GM19351 (cell line): ENCODE measurements at regions not wholly inside any gene's neighbourhood (a gene's known extent, or its start where the extent isn't known, plus 50 kb on each side); places are given as distances from the start of the nearest gene placed in this dataset.

Experiments
- ATAC-seq: cut with Tn5 transposase; IDR thresholded peaks from one replicate; pipeline ENCODE4 v1.9.1; 2021; ENCODE audit warnings: mild to moderate bottlenecking, moderate library complexity; ENCODE audit not compliant: unreplicated experiment

DNA sequence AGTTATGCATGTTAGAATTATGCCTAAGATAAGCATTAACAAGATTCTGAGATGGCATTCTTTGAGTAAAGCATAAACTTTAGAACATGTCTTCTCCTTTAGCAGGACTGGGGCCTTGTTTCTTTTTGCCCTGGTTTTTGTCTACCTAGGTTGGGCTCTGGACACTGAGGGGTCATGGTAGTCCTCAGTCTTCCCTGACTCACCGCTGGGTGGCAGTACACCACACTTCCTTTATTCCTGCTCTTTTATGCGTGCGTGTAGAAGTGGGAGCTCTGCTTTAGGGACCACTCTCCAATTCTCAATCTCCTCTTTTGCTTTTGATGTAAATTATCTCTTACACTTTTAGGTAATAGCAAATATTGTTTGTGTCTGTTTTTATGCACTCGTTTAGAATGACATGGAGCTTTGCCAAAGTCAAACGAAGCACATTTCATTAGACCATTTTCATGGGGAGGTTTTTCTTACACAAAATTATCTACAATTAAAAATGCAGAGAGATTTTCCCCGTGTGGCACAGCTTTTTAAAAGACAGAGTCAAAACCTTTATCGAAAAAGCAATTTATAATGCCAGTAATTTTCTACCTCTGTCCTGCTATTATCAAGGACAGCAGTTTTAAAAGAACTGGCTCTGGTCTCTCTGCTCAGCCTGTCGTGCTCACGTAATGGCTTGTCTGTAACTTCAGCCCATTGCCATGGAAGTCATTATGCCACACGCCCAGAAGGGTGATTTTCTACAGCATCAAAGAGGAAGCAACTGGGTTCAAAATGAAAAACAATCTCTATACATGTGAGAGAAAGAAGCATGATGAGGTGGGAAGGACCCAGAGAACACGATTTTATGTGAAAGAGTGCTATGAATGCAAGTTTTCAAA is 413.9 kb downstream of the COG6 start:
- ATAC-seq, result no peak

DNA sequence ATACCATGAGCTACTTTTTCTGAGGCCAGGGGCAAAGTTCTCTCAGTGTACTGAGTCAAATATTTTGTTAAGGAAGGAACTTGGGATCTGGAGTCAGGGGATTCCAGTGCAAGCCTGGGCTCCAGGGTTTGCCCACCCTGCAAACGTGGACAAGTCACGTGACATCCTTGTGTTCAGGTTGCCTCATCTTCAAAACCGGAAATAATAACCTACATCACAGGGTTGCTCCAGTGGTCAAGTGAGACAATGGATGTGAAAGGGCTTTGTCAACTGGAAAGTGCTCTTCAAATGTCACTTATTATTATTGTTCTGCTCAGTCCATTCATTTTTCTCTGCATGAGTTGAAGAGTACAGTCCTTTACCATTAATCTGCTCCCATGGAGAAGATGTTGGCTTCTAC is 414.9 kb downstream of the COG6 start:
- ATAC-seq, result no peak

DNA sequence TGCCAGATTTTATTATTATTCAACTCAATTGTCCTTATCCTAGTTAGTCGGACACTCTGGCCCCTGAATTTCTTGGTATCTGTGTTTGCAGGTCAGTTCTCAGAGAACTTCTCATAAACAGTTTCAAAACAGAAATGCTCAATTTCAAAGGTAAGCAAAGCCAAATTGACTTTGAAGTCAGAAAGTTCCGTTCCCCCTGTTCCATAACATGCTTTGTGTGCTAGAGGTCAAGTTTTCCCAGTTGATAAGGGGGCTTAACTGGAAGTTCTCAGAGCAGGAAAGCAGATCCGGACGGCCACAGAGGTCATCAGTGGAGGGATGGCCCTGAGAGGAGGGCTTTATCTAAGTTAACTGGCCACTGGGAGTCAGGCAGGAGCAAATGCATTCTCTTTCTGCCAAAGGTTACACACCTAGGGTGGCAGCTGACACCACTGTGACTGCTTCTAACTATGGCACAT is 417.2 kb downstream of the COG6 start:
- no peak for ATAC-seq

DNA sequence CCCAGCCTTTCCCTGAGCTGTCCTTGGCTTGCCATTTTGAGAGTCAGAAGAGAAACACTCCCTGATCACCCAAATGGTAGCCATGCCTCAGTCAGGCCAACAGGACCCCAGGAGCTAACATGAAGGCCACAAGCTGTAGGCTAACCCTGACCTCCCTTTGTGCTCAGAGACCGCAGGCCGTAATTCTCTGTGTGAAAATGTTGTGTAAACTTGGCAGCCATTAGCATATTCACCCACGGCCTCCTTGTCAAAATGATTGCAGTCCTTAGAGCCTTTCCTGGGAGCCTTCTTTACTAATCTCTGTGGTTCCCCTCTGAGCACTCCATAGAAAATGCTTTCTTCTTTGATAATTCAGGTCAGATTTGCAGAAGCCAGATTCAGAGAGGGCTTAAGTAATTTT is 418.9 kb downstream of the COG6 start:
- no peak for ATAC-seq

DNA sequence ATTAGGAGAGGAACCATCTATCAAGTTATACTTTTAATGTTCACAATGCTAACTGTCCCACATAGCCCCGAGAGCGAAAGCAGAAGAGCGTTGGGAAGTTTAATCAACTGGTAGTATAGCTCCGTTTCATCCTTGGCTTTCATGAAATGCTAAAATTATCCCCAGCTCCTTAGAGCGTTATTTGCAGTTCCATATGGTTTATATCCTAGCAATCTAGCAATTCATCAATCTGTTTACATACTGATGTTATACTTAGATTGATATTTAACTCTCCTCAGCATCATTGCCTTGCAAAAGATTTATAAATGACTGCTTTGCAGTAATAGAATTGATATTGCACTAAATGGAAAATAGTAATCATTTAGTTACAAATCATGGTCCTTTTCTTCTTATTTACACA is 419.8 kb downstream of the COG6 start:
- ATAC-seq, result no peak

DNA sequence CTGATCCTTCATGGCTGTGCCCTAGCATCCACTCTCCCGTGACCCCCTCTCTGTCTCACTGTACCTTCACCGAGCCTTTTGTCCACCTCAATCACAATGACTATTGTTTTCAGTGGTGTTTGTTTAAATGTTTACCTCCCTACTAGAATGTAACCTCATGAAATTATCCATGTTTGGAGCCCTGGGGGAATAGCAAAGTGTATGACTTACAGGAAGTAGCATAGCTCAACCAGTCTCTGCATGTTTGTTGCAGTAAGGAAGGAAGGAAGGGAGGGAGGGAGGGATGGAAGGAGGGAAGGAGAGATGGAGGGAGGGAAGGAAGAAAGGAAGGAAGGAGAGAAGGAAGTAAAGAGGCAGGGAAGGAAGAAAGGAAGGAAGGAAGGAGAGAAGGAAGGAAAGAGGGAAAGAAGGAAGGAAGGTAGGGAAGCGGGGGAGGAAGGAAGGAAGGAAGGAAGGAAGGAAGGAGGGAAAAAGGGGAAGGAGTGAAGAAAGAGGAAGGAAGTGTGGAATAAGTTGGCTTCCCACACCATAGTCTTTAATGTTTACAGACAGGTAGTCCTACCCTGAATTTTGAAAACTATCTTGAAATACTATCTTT is 421.4 kb downstream of the COG6 start:
- ATAC-seq, result no peak

DNA sequence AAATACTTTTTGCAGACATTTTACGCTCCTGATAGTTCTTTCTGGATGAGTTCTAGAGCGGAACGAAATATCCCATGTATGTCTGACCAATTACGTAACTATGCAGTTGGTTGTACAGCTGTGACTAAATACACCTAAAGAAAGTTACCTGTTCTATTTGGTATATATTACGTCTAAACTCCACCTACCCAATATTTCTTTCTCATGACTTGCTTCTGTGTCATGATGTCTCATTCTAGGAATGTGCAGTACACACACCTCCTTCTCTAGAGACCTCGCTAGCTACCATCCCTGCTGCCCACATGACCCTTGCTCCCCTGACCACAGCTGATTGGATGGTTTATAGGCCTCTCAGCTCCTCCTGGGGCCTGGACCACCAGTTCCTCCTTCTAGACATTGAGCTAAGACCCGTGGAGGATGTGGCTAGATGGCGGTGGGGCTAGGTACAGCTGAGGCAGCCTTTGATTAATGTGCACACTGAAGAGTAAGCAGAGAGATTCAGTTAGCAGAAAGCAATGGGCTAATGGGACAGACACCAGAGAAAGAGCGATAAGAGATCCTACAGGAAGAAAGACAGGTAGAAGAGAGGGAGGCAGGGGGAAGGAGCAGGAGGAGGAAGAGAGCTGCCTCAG is 422.1 kb downstream of the COG6 start:
- ATAC-seq, result no peak

DNA sequence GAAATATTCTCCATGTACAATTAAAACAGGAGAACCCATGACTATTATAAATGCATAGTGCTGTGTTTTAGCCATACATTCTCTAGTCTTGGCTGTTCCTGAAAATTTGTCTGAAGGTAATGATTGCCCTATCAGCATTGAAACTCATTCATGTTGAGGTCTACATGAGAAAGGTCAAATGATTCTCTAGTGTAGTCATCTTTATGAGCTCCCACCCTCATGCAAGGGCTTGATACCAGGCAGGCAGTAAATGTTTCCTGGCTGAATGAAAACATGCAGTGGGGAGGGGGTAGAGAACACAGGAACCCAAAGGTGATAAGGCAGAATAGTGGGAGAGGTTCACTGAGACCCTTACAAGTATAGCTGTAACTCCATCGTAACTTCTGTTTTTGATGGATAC is 424.3 kb downstream of the COG6 start:
- ATAC-seq, result no peak

DNA sequence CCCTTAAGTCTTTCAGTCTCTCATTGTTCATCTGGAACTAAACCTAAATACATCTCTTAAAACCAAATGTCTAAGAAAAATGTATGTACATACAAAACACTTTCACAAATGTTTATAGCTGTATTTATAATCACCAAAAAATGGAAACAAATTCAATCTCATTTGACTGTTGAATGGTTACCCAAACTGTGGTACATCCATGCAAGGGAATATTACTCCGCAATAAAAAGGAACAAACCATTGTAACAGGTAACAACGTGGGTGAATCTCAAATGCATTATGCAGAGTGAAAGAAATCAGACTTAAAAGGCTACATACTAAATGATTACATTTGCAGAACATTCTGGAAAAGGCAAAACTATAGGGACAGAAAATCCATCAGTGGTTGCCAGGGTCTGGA is 425.2 kb downstream of the COG6 start:
- ATAC-seq, result no peak

DNA sequence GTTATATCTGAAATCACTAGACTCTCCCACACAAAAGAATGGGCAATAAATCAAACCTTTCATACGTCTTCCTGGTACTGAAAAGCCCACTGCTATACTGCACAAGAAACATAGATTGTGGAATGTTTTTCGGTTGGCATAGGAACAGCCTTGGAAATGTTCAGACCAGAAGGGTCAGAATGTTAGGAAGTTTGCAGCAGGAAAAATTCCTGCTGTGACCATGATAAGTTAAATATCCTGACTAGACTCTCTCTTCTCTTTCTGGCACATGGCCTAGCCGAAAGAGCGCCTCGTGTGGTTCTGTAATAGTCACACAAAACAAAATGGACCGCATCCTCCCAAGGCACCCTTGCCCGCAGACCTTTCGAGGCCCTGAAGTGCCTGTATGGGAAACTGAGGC is 427.2 kb downstream of the COG6 start:
- no peak for ATAC-seq

DNA sequence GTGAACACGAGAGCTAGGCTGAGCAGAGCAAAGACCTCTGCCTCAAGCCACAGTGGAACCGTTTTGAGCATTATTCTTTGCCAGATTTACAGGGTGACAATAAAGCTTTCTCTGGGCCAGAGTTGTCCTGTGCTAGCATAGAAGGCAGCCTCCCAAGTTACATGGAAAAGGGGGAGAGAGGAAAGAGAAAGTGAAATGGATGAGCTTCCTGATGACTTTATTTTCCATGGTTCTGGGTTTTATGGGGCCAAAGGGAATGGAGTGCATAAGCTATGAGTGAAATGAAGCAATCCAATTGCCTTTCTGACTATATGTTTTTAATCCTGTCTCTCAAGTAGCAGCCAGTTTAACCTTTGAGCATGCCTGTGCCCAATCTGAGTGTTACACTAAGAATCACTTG is 428.4 kb downstream of the COG6 start:
- no peak for ATAC-seq

DNA sequence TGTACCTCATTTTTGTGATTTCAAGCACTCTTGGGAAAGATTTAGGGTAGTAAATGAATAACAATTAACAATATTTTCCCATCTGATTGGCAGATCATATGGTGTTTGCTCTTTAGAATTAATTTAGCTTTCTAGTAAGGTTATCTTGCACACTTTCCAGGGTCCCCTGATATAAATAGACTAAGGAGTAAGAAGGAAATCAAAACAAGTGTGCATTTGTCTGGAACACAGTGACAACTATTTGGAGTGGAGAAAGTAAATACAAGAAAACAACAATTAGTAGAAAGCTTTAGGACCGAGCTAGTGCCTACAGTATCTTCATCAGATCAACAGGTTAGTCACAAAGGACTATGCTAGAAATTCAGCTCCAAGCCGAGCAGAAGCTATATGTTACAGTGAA is 429.5 kb downstream of the COG6 start:
- ATAC-seq, result no peak

DNA sequence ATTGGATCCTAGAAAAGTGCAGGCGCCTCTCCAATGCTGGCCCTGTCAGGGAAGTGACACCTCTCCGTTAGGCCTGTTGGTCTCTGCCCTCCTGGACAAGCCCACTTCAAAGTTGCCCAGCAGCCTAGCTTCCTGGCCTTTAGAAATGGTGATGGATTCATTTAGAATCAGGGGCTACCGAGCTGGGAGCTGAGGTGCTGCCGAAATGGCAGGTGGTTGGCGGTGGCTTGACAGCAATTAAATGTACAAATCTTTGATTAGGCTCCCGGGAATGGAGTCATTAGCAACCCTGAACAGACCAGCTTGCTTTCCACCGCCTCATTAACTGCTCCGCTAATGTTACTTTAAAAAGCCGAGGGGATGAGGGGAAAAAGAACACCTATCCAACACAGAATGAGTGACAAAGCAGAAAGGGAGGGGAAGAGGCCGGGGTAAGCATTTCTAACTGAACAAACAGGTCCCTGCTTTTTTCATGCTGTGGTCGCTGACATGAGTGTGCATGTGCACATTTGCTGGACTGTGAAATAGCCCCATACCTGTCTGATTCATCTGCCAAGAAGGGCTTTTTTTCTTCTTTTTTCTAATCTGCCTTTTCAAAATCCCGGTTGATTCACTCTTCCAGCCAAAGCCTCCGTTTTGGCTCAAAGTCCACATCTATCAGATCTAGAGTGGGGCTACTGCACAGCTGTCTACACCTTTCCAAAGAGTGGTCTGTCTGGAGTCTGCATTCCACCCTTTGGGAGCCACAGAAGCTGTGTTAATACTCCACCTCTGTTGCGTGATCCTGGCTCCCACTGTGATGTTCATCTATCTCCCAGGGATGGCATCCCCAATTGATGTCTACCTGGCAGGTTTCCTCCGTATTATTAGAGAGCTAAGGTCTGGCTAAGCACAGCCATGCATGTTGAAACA is 431.9 kb downstream of the COG6 start:
- no peak for ATAC-seq

DNA sequence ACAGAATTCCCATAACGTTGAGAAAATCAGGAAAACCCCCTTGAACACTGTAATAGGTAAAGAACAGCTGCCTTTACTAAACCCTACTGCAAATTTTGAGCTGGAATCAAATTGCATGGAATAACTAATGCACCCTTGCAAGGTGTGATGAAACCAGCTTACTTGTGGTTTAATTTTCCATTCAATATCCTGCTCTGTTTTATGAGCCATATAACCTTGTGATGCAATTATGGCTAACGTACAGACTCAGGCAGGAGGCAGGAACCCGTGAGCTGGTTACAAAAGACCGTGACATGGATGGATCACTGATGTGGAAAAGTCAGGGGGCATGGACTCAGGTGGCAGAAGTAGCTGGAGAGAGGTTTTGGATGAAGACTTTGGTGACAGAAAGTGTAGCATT is 438.6 kb downstream of the COG6 start:
- ATAC-seq, result no peak

DNA sequence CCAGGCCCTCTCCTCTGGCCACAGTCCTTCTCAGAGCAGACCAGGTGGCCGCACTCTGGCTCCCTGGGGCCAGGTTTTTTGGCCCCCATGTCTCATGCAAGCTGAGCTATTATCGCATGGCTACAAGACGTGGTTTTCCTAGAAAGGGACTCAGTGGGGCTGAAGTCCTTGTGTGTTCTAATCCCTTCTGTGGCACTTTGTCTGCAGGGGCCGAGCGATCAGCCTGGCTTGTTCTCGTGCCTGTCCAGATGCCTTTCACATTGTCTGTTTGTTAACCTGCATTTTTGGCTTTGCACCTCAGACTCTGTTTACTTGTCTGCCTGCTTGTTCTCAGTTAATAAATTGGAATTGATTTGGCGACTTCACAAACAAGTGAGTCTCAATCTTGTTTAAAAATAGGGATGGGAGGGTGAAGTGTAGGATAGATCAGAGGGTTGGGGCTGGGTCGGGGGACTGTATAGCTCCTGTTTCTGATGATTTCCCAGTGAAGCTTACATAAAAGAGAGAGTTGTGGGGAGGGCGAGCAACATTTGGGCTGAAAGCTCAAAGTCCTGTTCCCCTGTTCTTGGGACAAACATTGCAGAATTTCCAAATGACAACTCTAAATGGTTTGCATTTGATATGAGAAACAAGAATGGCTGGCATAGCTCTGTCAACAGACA is 440.4 kb downstream of the COG6 start:
- no peak for ATAC-seq

DNA sequence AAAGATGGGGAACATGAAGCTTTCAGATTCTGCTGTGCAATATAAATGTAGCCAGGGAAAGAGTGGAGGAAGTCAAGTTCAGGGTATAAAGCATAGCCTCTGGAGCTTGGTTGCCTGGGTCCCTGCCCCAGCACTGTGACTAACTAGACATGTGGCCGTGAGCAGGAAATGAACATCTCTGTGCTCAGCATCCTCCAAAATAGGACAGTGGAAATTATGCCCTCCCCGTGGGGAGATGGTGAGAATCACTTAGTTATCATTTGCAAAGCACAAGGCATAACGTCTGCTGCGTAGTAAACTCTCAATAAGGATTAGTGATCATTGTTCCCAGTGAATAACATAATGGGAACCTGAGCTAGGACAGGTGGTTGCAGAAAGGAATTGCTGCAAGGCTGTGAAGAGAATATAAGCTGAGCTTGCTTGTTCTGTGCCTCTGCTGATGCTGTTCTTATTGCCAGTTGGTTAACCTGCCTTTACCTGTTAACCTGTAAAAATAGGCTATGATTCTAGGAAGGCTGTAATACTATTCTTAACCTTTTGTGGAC is 441.0 kb downstream of the COG6 start:
- no peak for ATAC-seq

DNA sequence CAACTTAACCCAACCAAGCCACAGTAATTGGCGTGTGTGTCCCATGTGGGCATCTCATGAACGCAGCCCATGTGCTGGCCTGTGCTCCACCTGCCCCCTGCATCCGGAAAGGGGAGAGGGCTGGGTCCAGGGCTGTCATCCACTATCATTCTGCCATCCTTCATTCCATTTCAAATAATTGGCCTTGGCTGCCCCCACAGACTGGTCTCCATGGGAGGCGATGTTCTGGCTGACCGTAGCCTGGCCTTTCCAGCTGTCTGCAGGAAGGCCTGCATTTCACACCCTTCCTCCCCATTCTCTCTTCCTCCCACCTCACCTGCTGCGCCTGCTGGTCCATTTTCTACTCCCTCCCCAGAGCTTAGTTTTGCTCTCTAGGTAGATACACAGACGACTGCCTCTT is 442.8 kb downstream of the COG6 start:
- ATAC-seq, result no peak

DNA sequence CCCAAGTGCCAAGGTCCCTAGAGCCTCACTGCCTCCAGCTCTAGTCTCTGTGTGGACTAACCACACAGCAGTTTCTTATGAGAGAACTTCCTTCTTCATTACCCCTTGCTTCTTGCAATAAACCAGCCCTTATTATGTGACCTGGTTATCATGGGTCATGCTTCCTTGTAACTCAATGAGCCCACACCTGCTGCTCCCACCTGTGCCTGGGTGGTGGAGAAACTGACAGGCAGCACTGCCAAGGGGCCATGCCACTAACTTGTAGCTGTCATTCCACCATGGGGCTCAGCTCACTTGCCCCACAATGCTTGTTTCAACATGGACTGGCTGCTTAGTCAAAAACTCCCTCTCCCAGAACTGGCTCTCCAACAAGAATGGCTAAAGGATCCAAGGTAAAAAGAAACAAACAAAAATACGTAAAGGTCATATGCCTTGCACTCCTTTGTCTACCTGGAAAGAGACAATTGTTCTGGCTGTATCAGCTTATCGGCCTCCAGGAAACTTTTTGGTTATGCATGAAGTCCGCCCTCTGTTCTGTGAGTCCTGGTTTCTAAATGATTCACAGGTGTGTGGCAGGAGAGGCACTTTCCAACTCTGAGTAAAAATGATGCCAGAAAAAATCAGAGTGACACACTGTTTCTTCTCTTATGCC is 446.4 kb downstream of the COG6 start:
- ATAC-seq, result peak; percentile 78

DNA sequence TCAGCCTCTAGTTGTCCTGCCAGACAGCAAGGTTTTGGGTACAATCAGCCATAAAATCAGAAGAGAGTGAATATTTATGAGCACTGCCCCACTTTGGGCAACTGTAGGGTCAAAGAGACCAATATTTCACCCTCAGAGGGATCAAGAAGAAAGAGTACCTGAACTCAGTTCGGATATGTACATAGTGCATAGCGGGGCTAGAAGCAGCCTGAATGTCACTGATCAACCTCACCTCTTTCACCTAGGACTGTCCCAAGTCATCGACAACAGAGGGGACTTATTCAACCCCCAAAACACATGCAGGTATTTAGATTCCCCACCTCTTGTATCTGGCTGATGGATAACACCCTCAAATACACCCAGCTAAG is 446.9 kb downstream of the COG6 start:
- ATAC-seq, result peak; percentile 6

DNA sequence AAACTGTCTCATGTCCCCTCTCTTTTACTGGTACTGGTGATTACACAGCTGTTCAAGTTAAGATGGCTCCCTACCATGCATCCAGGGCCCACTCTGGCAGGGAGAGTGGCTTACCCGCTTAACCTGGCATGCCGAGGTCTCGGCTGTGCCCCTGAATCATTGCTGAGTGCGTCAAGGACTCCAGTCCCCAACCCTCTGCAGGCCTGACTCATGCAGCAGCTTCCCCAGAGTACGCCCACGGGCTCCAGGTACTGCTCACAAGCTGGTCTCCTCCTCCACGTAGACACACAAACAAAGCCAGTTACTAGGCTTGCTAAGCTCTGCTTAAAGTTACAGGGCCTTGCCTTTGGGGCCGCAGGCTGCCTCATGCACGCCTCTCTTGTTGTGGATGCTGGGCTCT is 447.4 kb downstream of the COG6 start:
- no peak for ATAC-seq
